ENCODE measurements at regions not wholly inside any gene's neighbourhood (a gene's known extent, or its start where the extent isn't known, plus 50 kb on each side); places are given as distances from the start of the nearest gene placed in this dataset.

DNA sequence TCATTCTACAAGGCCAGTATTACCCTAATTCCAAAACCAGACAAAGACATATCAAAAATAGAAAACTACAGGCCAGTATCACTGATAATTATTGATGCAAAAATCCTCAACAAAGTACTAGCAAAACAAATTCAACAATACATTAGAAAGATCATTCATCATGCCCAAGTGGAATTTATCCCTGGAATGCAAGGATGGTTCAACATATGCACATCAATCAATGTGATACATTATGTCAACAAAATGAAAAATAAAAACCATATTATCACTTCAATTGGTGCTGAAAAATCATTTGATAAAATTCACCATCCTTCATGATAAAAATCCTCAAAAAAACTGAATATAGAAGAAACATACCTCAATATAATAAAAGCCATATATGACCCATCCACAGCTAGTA is 115.2 kb upstream of the SLC27A6 start:
- Mint-ChIP-seq H3K27ac (ENCODE audit: unreplicated experiment) (no peak overlapping the region), H3K27me3 (ENCODE audit: insufficient read depth, unreplicated experiment) (no peaks in the 10 kb centered on the region), H3K4me1 (ENCODE audit: low read depth, unreplicated experiment) (peaks cover 3% of the 10 kb centered on the region), H3K4me3 (ENCODE audit: unreplicated experiment) (no peak overlapping the region), H3K9me3 (ENCODE audit: unreplicated experiment) (peaks cover 48% of the 10 kb centered on the region), H3K36me3 (ENCODE audit: insufficient read depth, unreplicated experiment) (no peaks in the 10 kb centered on the region)
- Histone ChIP-seq H3K36me3 (ENCODE audit: control insufficient read depth, insufficient read depth, low read length) (no peaks in the 10 kb centered on the region), H3K27me3 (replicated peaks; ENCODE audit: control insufficient read depth, insufficient read depth, low read length) (no peaks in the 10 kb centered on the region), H3K9me3 (peaks cover 23% of the 10 kb centered on the region), H3K4me1 (peaks cover under 1% of the 10 kb centered on the region; the same call in 1 of the 2 replicates), H3K4me3 (ENCODE audit: low read depth, low read length) (no peak overlapping the region)
- no TSS peak for BruUV-seq (replicated peaks)
- DNase-seq, result no peak
- ChIA-PET CTCF (no interaction called here), POLR2A (no interaction called here)
- intact Hi-C loops (cut with micrococcal nuclease; ENCODE audit: unreplicated experiment), result no loop called here
- TF ChIP-seq, protein P1, sequence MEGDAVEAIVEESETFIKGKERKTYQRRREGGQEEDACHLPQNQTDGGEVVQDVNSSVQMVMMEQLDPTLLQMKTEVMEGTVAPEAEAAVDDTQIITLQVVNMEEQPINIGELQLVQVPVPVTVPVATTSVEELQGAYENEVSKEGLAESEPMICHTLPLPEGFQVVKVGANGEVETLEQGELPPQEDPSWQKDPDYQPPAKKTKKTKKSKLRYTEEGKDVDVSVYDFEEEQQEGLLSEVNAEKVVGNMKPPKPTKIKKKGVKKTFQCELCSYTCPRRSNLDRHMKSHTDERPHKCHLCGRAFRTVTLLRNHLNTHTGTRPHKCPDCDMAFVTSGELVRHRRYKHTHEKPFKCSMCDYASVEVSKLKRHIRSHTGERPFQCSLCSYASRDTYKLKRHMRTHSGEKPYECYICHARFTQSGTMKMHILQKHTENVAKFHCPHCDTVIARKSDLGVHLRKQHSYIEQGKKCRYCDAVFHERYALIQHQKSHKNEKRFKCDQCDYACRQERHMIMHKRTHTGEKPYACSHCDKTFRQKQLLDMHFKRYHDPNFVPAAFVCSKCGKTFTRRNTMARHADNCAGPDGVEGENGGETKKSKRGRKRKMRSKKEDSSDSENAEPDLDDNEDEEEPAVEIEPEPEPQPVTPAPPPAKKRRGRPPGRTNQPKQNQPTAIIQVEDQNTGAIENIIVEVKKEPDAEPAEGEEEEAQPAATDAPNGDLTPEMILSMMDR (IDR thresholded peaks at IDR 0.05; ENCODE audit: insufficient read depth in 1 of 2, low read depth in 1 of 2, low read length in 1 of 2, severe bottlenecking in 1 of 2, unreplicated experiment in 1 of 2), result no peak

DNA sequence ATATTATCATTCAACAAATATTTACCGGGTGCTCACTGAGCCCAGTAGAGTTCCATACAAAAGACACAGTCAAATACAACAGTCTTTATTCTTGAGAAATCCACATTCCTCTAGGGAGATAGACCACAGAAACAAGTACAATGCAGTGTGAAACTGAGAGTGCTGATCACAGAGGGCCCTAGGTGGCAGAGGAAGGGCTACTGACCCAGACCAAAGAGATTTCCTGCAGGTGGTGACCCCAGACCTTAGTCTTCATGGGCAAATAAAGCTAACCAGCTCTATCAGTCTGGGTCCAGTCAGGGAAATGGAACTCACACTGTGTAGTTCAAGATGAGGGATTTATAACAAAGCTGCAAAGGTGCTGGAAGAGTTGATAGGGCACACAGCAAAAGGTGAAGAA is 110.4 kb upstream of the SLC27A6 start:
- peaks cover 4% of the 10 kb centered on the region; the same call in 1 of the 2 replicates for H3K4me1 ChIP-seq
- intact Hi-C loops (cut with micrococcal nuclease; ENCODE audit: unreplicated experiment), result loop anchor here (1.0 kb wide), 1 partner anchor 29 kb away; no protein-coding TSS in a partner anchor
- peak overlapping the region; percentile 5 for H3K27ac Mint-ChIP-seq (ENCODE audit: unreplicated experiment)
- DNase-seq, result peak; percentile 70 to 76
- H3K27me3 Mint-ChIP-seq (ENCODE audit: insufficient read depth, unreplicated experiment), result no peaks in the 10 kb centered on the region
- no TSS peak for BruUV-seq (replicated peaks)
- H3K9me3 Mint-ChIP-seq (ENCODE audit: unreplicated experiment), result peaks cover 33% of the 10 kb centered on the region
- H3K4me3 ChIP-seq (ENCODE audit: low read depth, low read length), result no peak overlapping the region
- H3K4me1 Mint-ChIP-seq (ENCODE audit: low read depth, unreplicated experiment), result peaks cover 10% of the 10 kb centered on the region
- no peaks in the 10 kb centered on the region for H3K27me3 ChIP-seq (replicated peaks; ENCODE audit: control insufficient read depth, insufficient read depth, low read length)
- TF ChIP-seq, protein P1 (IDR thresholded peaks at IDR 0.05; ENCODE audit: insufficient read depth in 1 of 2, low read depth in 1 of 2, low read length in 1 of 2, severe bottlenecking in 1 of 2, unreplicated experiment in 1 of 2), result no peak
- POLR2A ChIA-PET, result no interaction called here
- no peaks in the 10 kb centered on the region for H3K36me3 Mint-ChIP-seq (ENCODE audit: insufficient read depth, unreplicated experiment)
- peaks cover 8% of the 10 kb centered on the region for H3K9me3 ChIP-seq
- CTCF ChIA-PET, result interaction anchor here (0.6 kb wide), 1 partner anchor 1645 kb away, joined by 3 read pairs; no protein-coding TSS in a partner anchor
- H3K36me3 ChIP-seq (ENCODE audit: control insufficient read depth, insufficient read depth, low read length), result no peaks in the 10 kb centered on the region
- no peak overlapping the region for H3K4me3 Mint-ChIP-seq (ENCODE audit: unreplicated experiment)

DNA sequence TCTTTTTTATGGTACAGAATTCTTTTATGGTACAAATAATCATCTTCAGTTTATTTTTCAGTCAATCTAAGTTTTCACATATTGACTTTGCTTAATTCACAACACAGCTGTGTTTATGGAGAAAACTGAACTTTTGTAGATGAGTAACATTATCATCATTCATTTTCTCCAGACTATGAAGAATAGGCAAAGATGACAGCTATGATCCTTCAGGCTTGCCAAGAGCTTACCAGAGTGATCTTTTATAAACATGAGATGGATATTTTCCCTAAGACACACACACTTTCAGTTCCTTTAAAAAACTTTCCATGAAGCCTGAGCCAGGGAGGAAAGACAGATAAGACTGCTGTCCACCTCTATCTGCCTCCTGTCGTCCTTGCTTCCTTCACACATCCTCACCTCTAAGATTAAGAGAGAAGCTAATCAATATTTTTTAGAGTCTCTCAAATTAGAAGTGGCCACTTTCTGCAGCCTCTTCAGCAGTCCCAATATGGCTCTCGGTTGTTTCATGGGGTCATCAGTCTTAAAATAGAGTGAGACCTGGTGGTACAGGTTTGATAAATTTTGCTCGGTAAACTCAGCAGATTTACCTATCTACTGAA is 108.1 kb upstream of the SLC27A6 start:
- H3K27ac Mint-ChIP-seq (ENCODE audit: unreplicated experiment), result no peak overlapping the region
- Histone ChIP-seq H3K4me3 (ENCODE audit: low read depth, low read length) (no peak overlapping the region), H3K9me3 (peaks cover 4% of the 10 kb centered on the region; the same call in 1 of the 2 replicates), H3K36me3 (ENCODE audit: control insufficient read depth, insufficient read depth, low read length) (no peaks in the 10 kb centered on the region), H3K27me3 (replicated peaks; ENCODE audit: control insufficient read depth, insufficient read depth, low read length) (no peaks in the 10 kb centered on the region), H3K4me1 (peaks cover 4% of the 10 kb centered on the region; the same call in 1 of the 2 replicates)
- DNase-seq, result no peak
- no peak overlapping the region for H3K4me3 Mint-ChIP-seq (ENCODE audit: unreplicated experiment)
- H3K36me3 Mint-ChIP-seq (ENCODE audit: insufficient read depth, unreplicated experiment), result no peaks in the 10 kb centered on the region
- H3K4me1 Mint-ChIP-seq (ENCODE audit: low read depth, unreplicated experiment), result peaks cover 10% of the 10 kb centered on the region
- TF ChIP-seq, protein P1 (IDR thresholded peaks at IDR 0.05; ENCODE audit: insufficient read depth in 1 of 2, low read depth in 1 of 2, low read length in 1 of 2, severe bottlenecking in 1 of 2, unreplicated experiment in 1 of 2), result no peak
- BruUV-seq (replicated peaks), result no TSS peak
- no peaks in the 10 kb centered on the region for H3K27me3 Mint-ChIP-seq (ENCODE audit: insufficient read depth, unreplicated experiment)
- peaks cover 23% of the 10 kb centered on the region for H3K9me3 Mint-ChIP-seq (ENCODE audit: unreplicated experiment)
- intact Hi-C loops (cut with micrococcal nuclease; ENCODE audit: unreplicated experiment), result no loop called here
- ChIA-PET POLR2A (no interaction called here), CTCF (no interaction called here)
